Mesothelial cell of epicardium (in vitro differentiated cells): ENCODE measurements at regions not wholly inside any gene's neighbourhood (a gene's known extent, or its start where the extent isn't known, plus 50 kb on each side); places are given as distances from the start of the nearest gene placed in this dataset.

Experiments
- DNase-seq, 2 experiments: peaks; one replicate each; pipeline ENCODE4 v3.0.0; 2021; ENCODE audit warnings: low spot score in 2 of 2; ENCODE audit not compliant: unreplicated experiment in 2 of 2
- H3K27ac Mint-ChIP-seq: 2 replicates; pipeline ENCODE4 v1.8.0; 2021; ENCODE audit warnings: mixed read lengths
- H3K27me3 Mint-ChIP-seq: 2 replicates; pipeline ENCODE4 v1.8.0; 2021; ENCODE audit warnings: low read depth, mixed read lengths
- H3K36me3 Mint-ChIP-seq: 2 replicates; pipeline ENCODE4 v1.8.0; 2021; ENCODE audit warnings: mixed read lengths
- H3K4me1 Mint-ChIP-seq: 2 replicates; pipeline ENCODE4 v1.8.0; 2021; ENCODE audit warnings: mixed read lengths
- H3K4me3 Mint-ChIP-seq: 2 replicates; pipeline ENCODE4 v1.8.0; 2021; ENCODE audit warnings: mild to moderate bottlenecking, moderate library complexity, mixed read lengths
- H3K9me3 Mint-ChIP-seq: 2 replicates; pipeline ENCODE4 v1.8.0; 2021; ENCODE audit warnings: mixed read lengths
- CTCF ChIP-seq: fragments of 200-600 bp; sonication (generic); IDR thresholded peaks from one replicate; pipeline ENCODE4 v1.5.0; 2021; ENCODE audit warnings: antibody characterized with exemption; ENCODE audit not compliant: unreplicated experiment

GRCh38 chr18:47557160-47557559 is 305.7 kb upstream of the SKOR2 start:
- Mint-ChIP-seq H3K36me3 (no peaks in the 10 kb centered on the region), H3K4me1 (no peaks in the 10 kb centered on the region), H3K27ac (no peak overlapping the region), H3K4me3 (no peak overlapping the region), H3K27me3 (peaks cover 64% of the 10 kb centered on the region), H3K9me3 (no peaks in the 10 kb centered on the region)
- no peak for DNase-seq
- TF ChIP-seq CTCF: no peak

GRCh38 chr18:47552783-47553182 is 301.3 kb upstream of the SKOR2 start:
- no peak for TF ChIP-seq CTCF

GRCh38 chr18:47550611-47551010 is 299.2 kb upstream of the SKOR2 start:
- peaks cover 49% of the 10 kb centered on the region for H3K27me3 Mint-ChIP-seq
- H3K36me3 Mint-ChIP-seq: no peaks in the 10 kb centered on the region
- no peaks in the 10 kb centered on the region for H3K4me1 Mint-ChIP-seq
- no peak for DNase-seq
- H3K4me3 Mint-ChIP-seq: no peak overlapping the region
- H3K27ac Mint-ChIP-seq: no peak overlapping the region
- TF ChIP-seq CTCF: no peak
- no peaks in the 10 kb centered on the region for H3K9me3 Mint-ChIP-seq

More at GRCh38 chr18:47552783-47553182, 301.3 kb upstream of the SKOR2 start:
- Mint-ChIP-seq H3K27me3 (peaks cover 42% of the 10 kb centered on the region), H3K36me3 (no peaks in the 10 kb centered on the region), H3K27ac (no peak overlapping the region), H3K9me3 (no peaks in the 10 kb centered on the region), H3K4me3 (no peak overlapping the region), H3K4me1 (no peaks in the 10 kb centered on the region)
- no peak for DNase-seq

GRCh38 chr18:47549021-47549540 is 297.6 kb upstream of the SKOR2 start:
- Mint-ChIP-seq H3K27me3 (peaks cover 62% of the 10 kb centered on the region), H3K36me3 (no peaks in the 10 kb centered on the region), H3K4me1 (no peaks in the 10 kb centered on the region), H3K27ac (no peak overlapping the region), H3K4me3 (no peak overlapping the region), H3K9me3 (no peaks in the 10 kb centered on the region)
- no peak for DNase-seq
- TF ChIP-seq CTCF: no peak

GRCh38 chr18:47547539-47548202 is 296.2 kb upstream of the SKOR2 start:
- Mint-ChIP-seq H3K36me3 (no peaks in the 10 kb centered on the region), H3K27ac (no peak overlapping the region), H3K4me3 (no peak overlapping the region), H3K4me1 (no peaks in the 10 kb centered on the region), H3K9me3 (no peaks in the 10 kb centered on the region), H3K27me3 (peaks cover 68% of the 10 kb centered on the region)
- TF ChIP-seq CTCF: no peak
- DNase-seq: no peak
